Suprapubic skin (tissue), 3 donors: ENCODE measurements at regions not wholly inside any gene's neighbourhood (a gene's known extent, or its start where the extent isn't known, plus 50 kb on each side); places are given as distances from the start of the nearest gene placed in this dataset.

Experiments used
- EP300 ChIP-seq: sonication (generic); formaldehyde crosslinking; IDR thresholded peaks from one replicate; pipeline ENCODE4 v1.6.1; 2017; ENCODE audit warnings: antibody characterized with exemption
- POLR2A ChIP-seq, 2 donors: fragments of 450-650 bp; IDR thresholded peaks; one replicate each; pipeline ENCODE4 v1.6.1; 2017; ENCODE audit warnings: antibody characterized with exemption in 2 of 2, mild to moderate bottlenecking in 2 of 2, moderate library complexity in 2 of 2
- TF ChIP-seq, protein P1 (sequence below), 2 donors: fragments of 200-600 bp in 1 of 2; fragments of 450-650 bp in 1 of 2; sonication (generic) in 1 of 2; IDR thresholded peaks; one replicate each; pipeline ENCODE4 v1.5.1; 2016 to 2019; ENCODE audit warnings: antibody characterized with exemption in 2 of 2, mild to moderate bottlenecking in 1 of 2, moderate library complexity in 1 of 2

- TF ChIP-seq POLR2A (IDR thresholded peaks at IDR 0.05): no peak
- no peak for TF ChIP-seq EP300
- TF ChIP-seq, protein P1, sequence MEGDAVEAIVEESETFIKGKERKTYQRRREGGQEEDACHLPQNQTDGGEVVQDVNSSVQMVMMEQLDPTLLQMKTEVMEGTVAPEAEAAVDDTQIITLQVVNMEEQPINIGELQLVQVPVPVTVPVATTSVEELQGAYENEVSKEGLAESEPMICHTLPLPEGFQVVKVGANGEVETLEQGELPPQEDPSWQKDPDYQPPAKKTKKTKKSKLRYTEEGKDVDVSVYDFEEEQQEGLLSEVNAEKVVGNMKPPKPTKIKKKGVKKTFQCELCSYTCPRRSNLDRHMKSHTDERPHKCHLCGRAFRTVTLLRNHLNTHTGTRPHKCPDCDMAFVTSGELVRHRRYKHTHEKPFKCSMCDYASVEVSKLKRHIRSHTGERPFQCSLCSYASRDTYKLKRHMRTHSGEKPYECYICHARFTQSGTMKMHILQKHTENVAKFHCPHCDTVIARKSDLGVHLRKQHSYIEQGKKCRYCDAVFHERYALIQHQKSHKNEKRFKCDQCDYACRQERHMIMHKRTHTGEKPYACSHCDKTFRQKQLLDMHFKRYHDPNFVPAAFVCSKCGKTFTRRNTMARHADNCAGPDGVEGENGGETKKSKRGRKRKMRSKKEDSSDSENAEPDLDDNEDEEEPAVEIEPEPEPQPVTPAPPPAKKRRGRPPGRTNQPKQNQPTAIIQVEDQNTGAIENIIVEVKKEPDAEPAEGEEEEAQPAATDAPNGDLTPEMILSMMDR (IDR thresholded peaks at IDR 0.05): no peak
These were observed 384.4 kb upstream of the ARPP21 start for GRCh38 chr3:35254917-35255316.
